ENCODE measurements at regions not wholly inside any gene's neighbourhood (a gene's known extent, or its start where the extent isn't known, plus 50 kb on each side); places are given as distances from the start of the nearest gene placed in this dataset.

- DNase-seq (ENCODE audit: low read depth in 2 of 2): no peak
- TF ChIP-seq, protein P1, sequence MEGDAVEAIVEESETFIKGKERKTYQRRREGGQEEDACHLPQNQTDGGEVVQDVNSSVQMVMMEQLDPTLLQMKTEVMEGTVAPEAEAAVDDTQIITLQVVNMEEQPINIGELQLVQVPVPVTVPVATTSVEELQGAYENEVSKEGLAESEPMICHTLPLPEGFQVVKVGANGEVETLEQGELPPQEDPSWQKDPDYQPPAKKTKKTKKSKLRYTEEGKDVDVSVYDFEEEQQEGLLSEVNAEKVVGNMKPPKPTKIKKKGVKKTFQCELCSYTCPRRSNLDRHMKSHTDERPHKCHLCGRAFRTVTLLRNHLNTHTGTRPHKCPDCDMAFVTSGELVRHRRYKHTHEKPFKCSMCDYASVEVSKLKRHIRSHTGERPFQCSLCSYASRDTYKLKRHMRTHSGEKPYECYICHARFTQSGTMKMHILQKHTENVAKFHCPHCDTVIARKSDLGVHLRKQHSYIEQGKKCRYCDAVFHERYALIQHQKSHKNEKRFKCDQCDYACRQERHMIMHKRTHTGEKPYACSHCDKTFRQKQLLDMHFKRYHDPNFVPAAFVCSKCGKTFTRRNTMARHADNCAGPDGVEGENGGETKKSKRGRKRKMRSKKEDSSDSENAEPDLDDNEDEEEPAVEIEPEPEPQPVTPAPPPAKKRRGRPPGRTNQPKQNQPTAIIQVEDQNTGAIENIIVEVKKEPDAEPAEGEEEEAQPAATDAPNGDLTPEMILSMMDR (IDR thresholded peaks at IDR 0.05; ENCODE audit: low read depth, low read length): no peak
Observed at GRCh38 chr4:28600958-28601357, 1740.3 kb downstream of the STIM2 start.

GRCh38 chr4:28621591-28621990 is 1761.0 kb downstream of the STIM2 start:
- peak in 1 of 2 donors; percentile 66 for DNase-seq (ENCODE audit: low read depth in 2 of 2)
- no peak overlapping the region for H3K4me3 ChIP-seq (replicated peaks in 1 of 2; ENCODE audit: low read depth in 2 of 2, low read length in 2 of 2)
- TF ChIP-seq, protein P1 (IDR thresholded peaks at IDR 0.05; ENCODE audit: low read depth, low read length): no peak

More at GRCh38 chr4:28600958-28601357, 1740.3 kb downstream of the STIM2 start:
- no peak overlapping the region for H3K4me3 ChIP-seq (replicated peaks in 1 of 2; ENCODE audit: low read depth in 2 of 2, low read length in 2 of 2)

- TF ChIP-seq, protein P1 (IDR thresholded peaks at IDR 0.05; ENCODE audit: low read depth, low read length): no peak
- peak in 1 of 2 donors; percentile 36 for DNase-seq (ENCODE audit: low read depth in 2 of 2)
- H3K4me3 ChIP-seq (replicated peaks in 1 of 2; ENCODE audit: low read depth in 2 of 2, low read length in 2 of 2): no peak overlapping the region
Observed at GRCh38 chr4:28636971-28637370, 1776.3 kb downstream of the STIM2 start.

GRCh38 chr4:28639747-28640146 is 1779.1 kb downstream of the STIM2 start:
- no peak overlapping the region for H3K4me3 ChIP-seq (replicated peaks in 1 of 2; ENCODE audit: low read depth in 2 of 2, low read length in 2 of 2)
- DNase-seq (ENCODE audit: low read depth in 2 of 2): no peak
- TF ChIP-seq, protein P1 (IDR thresholded peaks at IDR 0.05; ENCODE audit: low read depth, low read length): no peak

DNA sequence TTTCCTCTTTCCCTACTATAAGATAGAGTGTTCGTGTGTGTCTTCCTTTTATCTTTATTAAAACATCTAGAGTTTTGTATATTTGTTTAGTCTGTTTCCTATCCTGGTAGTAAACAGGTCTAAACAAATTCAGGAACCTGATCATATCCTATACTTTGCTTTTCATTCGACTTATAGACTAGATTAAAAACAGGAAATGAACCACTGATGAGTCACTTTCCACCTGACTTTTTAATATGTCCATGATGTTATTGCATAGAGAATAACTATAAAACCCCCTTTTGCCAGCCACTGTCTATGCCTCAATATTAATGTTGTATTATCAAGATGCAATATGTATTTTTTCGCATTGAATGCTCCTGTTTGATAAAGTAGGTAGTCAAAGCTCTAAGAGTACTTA is 1794.0 kb downstream of the STIM2 start:
- DNase-seq (ENCODE audit: low read depth in 2 of 2): peak in 1 of 2 donors; percentile 18
- no peak overlapping the region for H3K4me3 ChIP-seq (replicated peaks in 1 of 2; ENCODE audit: low read depth in 2 of 2, low read length in 2 of 2)
- TF ChIP-seq, protein P1 (IDR thresholded peaks at IDR 0.05; ENCODE audit: low read depth, low read length): no peak

GRCh38 chr4:28665306-28665705 is 1804.7 kb downstream of the STIM2 start:
- H3K4me3 ChIP-seq (replicated peaks in 1 of 2; ENCODE audit: low read depth in 2 of 2, low read length in 2 of 2): no peak overlapping the region
- no peak for DNase-seq (ENCODE audit: low read depth in 2 of 2)
- TF ChIP-seq, protein P1 (IDR thresholded peaks at IDR 0.05; ENCODE audit: low read depth, low read length): no peak

- TF ChIP-seq, protein P1 (IDR thresholded peaks at IDR 0.05; ENCODE audit: low read depth, low read length): no peak
- DNase-seq (ENCODE audit: low read depth in 2 of 2): peak; percentile 2 to 56
- H3K4me3 ChIP-seq (replicated peaks in 1 of 2; ENCODE audit: low read depth in 2 of 2, low read length in 2 of 2): no peak overlapping the region
Observed at GRCh38 chr4:28675582-28675981, 1814.9 kb downstream of the STIM2 start.

Measured in cardiac fibroblast (primary cell).